ENCODE measurements at regions not wholly inside any gene's neighbourhood (a gene's known extent, or its start where the extent isn't known, plus 50 kb on each side); places are given as distances from the start of the nearest gene placed in this dataset.

GRCh38 chr2:172673056-172673683 is 62.5 kb upstream of the RAPGEF4 start:
- Histone ChIP-seq H3K4me3 (ENCODE audit: low read depth, low read length) (no peak overlapping the region), H3K27me3 (ENCODE audit: control insufficient read depth, insufficient read depth, low read length) (no peaks in the 10 kb centered on the region), H3K36me3 (ENCODE audit: control insufficient read depth, insufficient read depth, low read length) (no peaks in the 10 kb centered on the region)
- TF ChIP-seq CTCF (IDR thresholded peaks at IDR 0.05; ENCODE audit: insufficient read depth, low read length, poor library complexity, severe bottlenecking): no peak
- peak; percentile 38 for DNase-seq (ENCODE audit: low read depth)

- Histone ChIP-seq H3K4me3 (ENCODE audit: low read depth, low read length) (no peak overlapping the region), H3K27me3 (ENCODE audit: control insufficient read depth, insufficient read depth, low read length) (no peaks in the 10 kb centered on the region), H3K36me3 (ENCODE audit: control insufficient read depth, insufficient read depth, low read length) (no peaks in the 10 kb centered on the region)
- TF ChIP-seq CTCF (IDR thresholded peaks at IDR 0.05; ENCODE audit: insufficient read depth, low read length, poor library complexity, severe bottlenecking): peak; percentile 46
- no peak for DNase-seq (ENCODE audit: low read depth)
These were observed 61.3 kb upstream of the RAPGEF4 start for GRCh38 chr2:172674034-172674967.

- Histone ChIP-seq H3K36me3 (ENCODE audit: control insufficient read depth, insufficient read depth, low read length) (no peaks in the 10 kb centered on the region), H3K27me3 (ENCODE audit: control insufficient read depth, insufficient read depth, low read length) (no peaks in the 10 kb centered on the region), H3K4me3 (ENCODE audit: low read depth, low read length) (no peak overlapping the region)
- no peak for TF ChIP-seq CTCF (IDR thresholded peaks at IDR 0.05; ENCODE audit: insufficient read depth, low read length, poor library complexity, severe bottlenecking)
- no peak for DNase-seq (ENCODE audit: low read depth)
These were observed 60.7 kb upstream of the RAPGEF4 start for GRCh38 chr2:172674968-172675303.

GRCh38 chr2:172677363-172677762 is 58.3 kb upstream of the RAPGEF4 start:
- Histone ChIP-seq H3K27me3 (ENCODE audit: control insufficient read depth, insufficient read depth, low read length) (no peaks in the 10 kb centered on the region), H3K4me3 (ENCODE audit: low read depth, low read length) (no peak overlapping the region), H3K36me3 (ENCODE audit: control insufficient read depth, insufficient read depth, low read length) (no peaks in the 10 kb centered on the region)
- TF ChIP-seq CTCF (IDR thresholded peaks at IDR 0.05; ENCODE audit: insufficient read depth, low read length, poor library complexity, severe bottlenecking): no peak
- DNase-seq (ENCODE audit: low read depth): no peak

- Histone ChIP-seq H3K27me3 (ENCODE audit: control insufficient read depth, insufficient read depth, low read length) (no peaks in the 10 kb centered on the region), H3K4me3 (ENCODE audit: low read depth, low read length) (no peak overlapping the region), H3K36me3 (ENCODE audit: control insufficient read depth, insufficient read depth, low read length) (no peaks in the 10 kb centered on the region)
- TF ChIP-seq CTCF (IDR thresholded peaks at IDR 0.05; ENCODE audit: insufficient read depth, low read length, poor library complexity, severe bottlenecking): no peak
- no peak for DNase-seq (ENCODE audit: low read depth)
These were observed 55.1 kb upstream of the RAPGEF4 start for GRCh38 chr2:172680436-172681068.
